ENCODE measurements at regions not wholly inside any gene's neighbourhood (a gene's known extent, or its start where the extent isn't known, plus 50 kb on each side); places are given as distances from the start of the nearest gene placed in this dataset.

DNA sequence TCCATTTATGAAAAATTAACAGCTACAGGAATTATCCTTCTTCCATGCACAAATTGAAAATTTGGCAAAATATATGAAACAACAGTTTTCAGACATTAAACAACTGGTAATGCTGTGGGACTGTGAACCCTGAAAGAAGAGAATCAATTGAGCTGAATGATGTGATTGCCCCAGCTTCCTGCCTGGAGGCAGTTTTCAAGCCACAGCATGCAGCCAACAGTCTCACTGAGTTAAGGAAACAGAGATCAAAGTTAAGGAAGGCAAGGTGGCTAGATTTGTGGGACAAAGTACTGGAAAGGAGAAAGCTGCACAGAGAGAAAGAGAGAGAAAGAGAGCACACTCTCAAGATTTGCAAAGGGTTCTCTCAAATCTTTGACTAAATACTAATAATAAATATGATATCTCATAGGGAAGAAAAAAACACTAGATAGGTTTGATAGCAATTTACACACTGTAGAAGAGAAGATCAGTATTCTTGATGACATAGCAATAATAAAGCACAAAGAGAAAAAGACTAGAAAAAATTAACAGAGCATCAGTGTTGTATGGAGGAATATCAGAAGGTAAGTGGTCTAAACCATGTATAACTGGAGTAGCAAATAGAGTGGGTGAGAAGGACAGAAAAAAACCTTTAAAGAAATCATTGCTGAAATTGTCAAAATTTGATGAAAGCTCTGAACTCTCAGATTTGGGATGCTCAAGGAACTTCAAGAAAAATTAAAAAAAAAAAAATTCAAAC is 70.1 kb upstream of the CNKSR3 start:
- intact Hi-C loops (cut with micrococcal nuclease): no loop called here
- H3K9me3 Mint-ChIP-seq: peaks cover 6% of the 10 kb centered on the region
- H3K4me3 Mint-ChIP-seq: no peak overlapping the region
- DNase-seq: no peak
- H3K36me3 Mint-ChIP-seq (ENCODE audit: low read depth): no peaks in the 10 kb centered on the region
- H3K4me1 Mint-ChIP-seq (ENCODE audit: low read depth): no peaks in the 10 kb centered on the region
- ChIA-PET CTCF (interaction anchor here (1.0 kb wide), 1 partner anchor 95 kb away, joined by 3 read pairs; no protein-coding TSS in a partner anchor), POLR2A (no interaction called here)
- no peak overlapping the region for H3K27ac Mint-ChIP-seq
- ATAC-seq: no peak
- TF ChIP-seq CTCF (IDR thresholded peaks at IDR 0.05): no peak
- no peaks in the 10 kb centered on the region for H3K27me3 Mint-ChIP-seq

- ATAC-seq: no peak
- Mint-ChIP-seq H3K4me3 (no peak overlapping the region), H3K27me3 (no peaks in the 10 kb centered on the region), H3K9me3 (peaks cover 6% of the 10 kb centered on the region), H3K27ac (no peak overlapping the region), H3K4me1 (ENCODE audit: low read depth) (no peaks in the 10 kb centered on the region), H3K36me3 (ENCODE audit: low read depth) (no peaks in the 10 kb centered on the region)
- CTCF ChIA-PET: no interaction called here
- TF ChIP-seq CTCF (IDR thresholded peaks at IDR 0.05): no peak
- DNase-seq: no peak
- intact Hi-C loops (cut with micrococcal nuclease): no loop called here
- POLR2A ChIA-PET: no interaction called here
These were observed 72.2 kb upstream of the CNKSR3 start for GRCh38 chr6:154582696-154583095.

DNA sequence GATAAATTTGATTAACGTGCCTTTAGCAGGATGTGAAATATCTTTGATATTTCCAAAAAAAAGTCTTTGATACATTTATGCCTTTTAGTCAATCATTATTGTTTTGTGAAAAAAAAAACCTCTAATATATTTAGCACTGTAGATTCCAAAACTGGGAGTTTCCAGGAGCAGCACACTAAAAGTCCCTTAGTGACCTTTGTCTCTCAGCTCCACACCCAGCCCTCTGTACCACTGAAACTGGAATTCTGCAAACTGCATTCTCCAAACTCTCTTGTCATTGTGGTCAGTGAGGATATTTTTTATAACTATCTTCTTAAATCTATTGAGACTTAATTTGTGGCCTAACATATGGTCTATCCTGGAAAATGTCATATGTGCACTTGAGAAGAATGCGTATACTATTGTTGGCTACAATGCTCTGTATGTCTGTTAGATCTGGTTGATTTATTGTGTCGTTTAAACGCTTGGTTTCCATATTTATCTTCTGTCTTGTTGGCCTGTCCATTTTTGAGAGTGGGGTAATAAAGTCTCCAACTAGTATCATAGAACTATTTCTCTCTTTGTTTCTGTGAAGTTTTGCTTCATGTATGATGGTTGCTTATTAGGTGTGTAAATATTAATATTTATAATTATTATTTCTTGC is 73.2 kb upstream of the CNKSR3 start:
- ChIA-PET POLR2A (interaction anchor here (1.8 kb wide), 1 partner anchor 12 kb away, joined by 5 read pairs; no protein-coding TSS in a partner anchor), CTCF (no interaction called here)
- H3K4me1 Mint-ChIP-seq (ENCODE audit: low read depth): no peaks in the 10 kb centered on the region
- no peak overlapping the region for H3K27ac Mint-ChIP-seq
- H3K27me3 Mint-ChIP-seq: no peaks in the 10 kb centered on the region
- H3K36me3 Mint-ChIP-seq (ENCODE audit: low read depth): no peaks in the 10 kb centered on the region
- H3K9me3 Mint-ChIP-seq: peaks cover 6% of the 10 kb centered on the region
- ATAC-seq (no peak), DNase-seq (no peak)
- no peak for TF ChIP-seq CTCF (IDR thresholded peaks at IDR 0.05)
- intact Hi-C loops (cut with micrococcal nuclease): no loop called here
- H3K4me3 Mint-ChIP-seq: no peak overlapping the region

GRCh38 chr6:154590756-154591155 is 80.3 kb upstream of the CNKSR3 start:
- H3K9me3 Mint-ChIP-seq: no peaks in the 10 kb centered on the region
- H3K27ac Mint-ChIP-seq: no peak overlapping the region
- ATAC-seq: no peak

More at GRCh38 chr6:154590756-154591155, 80.3 kb upstream of the CNKSR3 start:
- H3K36me3 Mint-ChIP-seq (ENCODE audit: low read depth): no peaks in the 10 kb centered on the region
- no peaks in the 10 kb centered on the region for H3K4me1 Mint-ChIP-seq (ENCODE audit: low read depth)
- no peaks in the 10 kb centered on the region for H3K27me3 Mint-ChIP-seq
- H3K4me3 Mint-ChIP-seq: no peak overlapping the region
- TF ChIP-seq CTCF (IDR thresholded peaks at IDR 0.05): no peak
- intact Hi-C loops (cut with micrococcal nuclease): no loop called here
- CTCF ChIA-PET: no interaction called here
- POLR2A ChIA-PET: no interaction called here
- DNase-seq: no peak
